MCF 10A (cell line): ENCODE measurements at regions not wholly inside any gene's neighbourhood (a gene's known extent, or its start where the extent isn't known, plus 50 kb on each side); places are given as distances from the start of the nearest gene placed in this dataset.

Experiments used
- BruUV-seq: library from RNA; stranded (reverse); fragments of 400-500 nt; replicated peaks from 2 replicates; lab custom pipeline; 2021; lab: Mats Ljungman, UMichigan
- CTCF ChIA-PET: fragments of 300-600 bp; sonication (Branson Sonifier 250); formaldehyde crosslinking; extraction: SDS; loops from one replicate; lab custom pipeline; 2021; ENCODE audit warnings: antibody characterized with exemption, inconsistent platforms; lab: Yijun Ruan, JAX
- POLR2A ChIA-PET: fragments of 300-600, 350-650 bp; sonication (Branson Sonifier 250); formaldehyde crosslinking; extraction: SDS; loops from one replicate; lab custom pipeline; 2020; ENCODE audit warnings: antibody characterized with exemption, inconsistent platforms; lab: Yijun Ruan, JAX
- DNase-seq: peaks from one replicate; pipeline ENCODE4 v3.0.0-alpha.2; 2018; ENCODE audit not compliant: unreplicated experiment
- H3K27ac Mint-ChIP-seq: one replicate; pipeline ENCODE4 v1.8.0; 2022; ENCODE audit warnings: mild to moderate bottlenecking, low read depth, mixed read lengths; ENCODE audit not compliant: unreplicated experiment
- H3K27me3 Mint-ChIP-seq: one replicate; pipeline ENCODE4 v1.8.0; 2022; ENCODE audit warnings: mixed read lengths; ENCODE audit not compliant: insufficient read depth, unreplicated experiment
- H3K36me3 Mint-ChIP-seq: one replicate; pipeline ENCODE4 v1.8.0; 2022; ENCODE audit warnings: mild to moderate bottlenecking, moderate library complexity, mixed read lengths; ENCODE audit not compliant: insufficient read depth, unreplicated experiment
- H3K4me1 Mint-ChIP-seq: one replicate; pipeline ENCODE4 v1.8.0; 2022; ENCODE audit warnings: mixed read lengths; ENCODE audit not compliant: insufficient read depth, unreplicated experiment
- H3K4me3 Mint-ChIP-seq: one replicate; pipeline ENCODE4 v1.8.0; 2022; ENCODE audit warnings: mild to moderate bottlenecking, moderate library complexity, mixed read lengths; ENCODE audit not compliant: unreplicated experiment
- H3K9me3 Mint-ChIP-seq: one replicate; pipeline ENCODE4 v1.8.0; 2022; ENCODE audit warnings: mixed read lengths; ENCODE audit not compliant: unreplicated experiment
- intact Hi-C: fragments of 100-400 bp; cut with micrococcal nuclease; formaldehyde crosslinking; loops from 2 replicates; pipeline ENCODE4 v1.14.1; 2022
- TF ChIP-seq, protein P1 (sequence below): fragments of 200-600 bp; IDR thresholded peaks from one replicate; pipeline ENCODE4 v1.8.0; 2022; ENCODE audit warnings: antibody characterized with exemption, mild to moderate bottlenecking; ENCODE audit not compliant: unreplicated experiment

DNA sequence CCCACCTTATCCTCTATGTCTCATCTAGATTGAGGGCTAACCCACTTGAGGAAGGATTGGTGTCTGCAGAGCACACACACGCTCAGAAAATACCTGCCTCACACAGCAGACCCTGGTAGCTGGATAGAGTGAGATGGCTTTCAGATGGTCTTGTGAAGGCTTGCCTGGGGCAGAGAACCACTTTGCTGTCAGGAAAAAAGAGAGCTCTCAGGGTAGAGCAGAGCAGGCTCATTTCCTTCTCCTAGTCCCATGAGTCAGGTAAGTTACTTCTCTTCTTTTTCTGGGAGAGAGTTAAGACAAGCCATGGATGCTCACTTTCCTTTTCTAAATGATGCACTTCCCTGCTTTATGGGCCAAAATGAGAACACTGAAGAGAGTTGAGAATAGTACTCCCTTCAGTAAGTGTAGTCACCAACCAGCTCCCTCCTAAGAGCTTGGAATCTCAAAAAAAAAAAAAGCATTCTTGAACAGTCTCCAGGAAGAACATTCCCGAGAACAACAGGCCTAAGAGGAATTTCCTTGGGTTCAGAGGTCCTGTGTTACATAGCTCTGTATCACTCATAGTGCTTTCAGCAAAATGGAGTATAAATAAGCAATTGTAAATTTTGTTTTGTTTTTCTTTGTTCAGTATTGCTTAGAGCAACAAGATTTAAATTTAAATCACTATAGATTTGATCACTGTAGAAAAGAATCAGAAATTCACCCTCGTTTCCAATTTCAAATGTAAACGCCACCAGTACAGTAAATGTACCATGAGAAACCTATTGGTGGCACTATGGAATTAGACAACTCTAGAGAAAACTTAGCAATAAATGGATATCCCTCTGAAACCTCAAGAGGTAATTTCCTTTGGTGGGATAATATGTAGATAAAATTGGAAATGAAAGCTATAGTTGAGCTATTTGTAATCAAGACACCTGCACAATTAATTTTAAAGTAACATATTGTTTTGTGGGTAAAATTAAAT lies 530.3 kb downstream of the RFPL4B start:
- DNase-seq, result peak; percentile 9
- H3K4me1 Mint-ChIP-seq, result peaks cover 3% of the 10 kb centered on the region
- no TSS peak for BruUV-seq
- no peaks in the 10 kb centered on the region for H3K27me3 Mint-ChIP-seq
- intact Hi-C loops, result loop anchor here (5.0 to 10.0 kb wide), 2 partner anchors 535 to 997 kb away; no protein-coding TSS in a partner anchor
- CTCF ChIA-PET, result interaction anchor here (0.5 to 1.2 kb wide), 17 partner anchors 12 to 1031 kb away, joined by 3 to 6 read pairs (median 3); no protein-coding TSS in a partner anchor
- no peak overlapping the region for H3K4me3 Mint-ChIP-seq
- H3K27ac Mint-ChIP-seq, result no peak overlapping the region
- H3K36me3 Mint-ChIP-seq, result no peaks in the 10 kb centered on the region
- POLR2A ChIA-PET, result interaction anchor here (0.6 kb wide), 1 partner anchor 572 kb away, joined by 3 read pairs; no protein-coding TSS in a partner anchor
- TF ChIP-seq, protein P1, sequence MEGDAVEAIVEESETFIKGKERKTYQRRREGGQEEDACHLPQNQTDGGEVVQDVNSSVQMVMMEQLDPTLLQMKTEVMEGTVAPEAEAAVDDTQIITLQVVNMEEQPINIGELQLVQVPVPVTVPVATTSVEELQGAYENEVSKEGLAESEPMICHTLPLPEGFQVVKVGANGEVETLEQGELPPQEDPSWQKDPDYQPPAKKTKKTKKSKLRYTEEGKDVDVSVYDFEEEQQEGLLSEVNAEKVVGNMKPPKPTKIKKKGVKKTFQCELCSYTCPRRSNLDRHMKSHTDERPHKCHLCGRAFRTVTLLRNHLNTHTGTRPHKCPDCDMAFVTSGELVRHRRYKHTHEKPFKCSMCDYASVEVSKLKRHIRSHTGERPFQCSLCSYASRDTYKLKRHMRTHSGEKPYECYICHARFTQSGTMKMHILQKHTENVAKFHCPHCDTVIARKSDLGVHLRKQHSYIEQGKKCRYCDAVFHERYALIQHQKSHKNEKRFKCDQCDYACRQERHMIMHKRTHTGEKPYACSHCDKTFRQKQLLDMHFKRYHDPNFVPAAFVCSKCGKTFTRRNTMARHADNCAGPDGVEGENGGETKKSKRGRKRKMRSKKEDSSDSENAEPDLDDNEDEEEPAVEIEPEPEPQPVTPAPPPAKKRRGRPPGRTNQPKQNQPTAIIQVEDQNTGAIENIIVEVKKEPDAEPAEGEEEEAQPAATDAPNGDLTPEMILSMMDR, result no peak
- H3K9me3 Mint-ChIP-seq, result no peaks in the 10 kb centered on the region

DNA sequence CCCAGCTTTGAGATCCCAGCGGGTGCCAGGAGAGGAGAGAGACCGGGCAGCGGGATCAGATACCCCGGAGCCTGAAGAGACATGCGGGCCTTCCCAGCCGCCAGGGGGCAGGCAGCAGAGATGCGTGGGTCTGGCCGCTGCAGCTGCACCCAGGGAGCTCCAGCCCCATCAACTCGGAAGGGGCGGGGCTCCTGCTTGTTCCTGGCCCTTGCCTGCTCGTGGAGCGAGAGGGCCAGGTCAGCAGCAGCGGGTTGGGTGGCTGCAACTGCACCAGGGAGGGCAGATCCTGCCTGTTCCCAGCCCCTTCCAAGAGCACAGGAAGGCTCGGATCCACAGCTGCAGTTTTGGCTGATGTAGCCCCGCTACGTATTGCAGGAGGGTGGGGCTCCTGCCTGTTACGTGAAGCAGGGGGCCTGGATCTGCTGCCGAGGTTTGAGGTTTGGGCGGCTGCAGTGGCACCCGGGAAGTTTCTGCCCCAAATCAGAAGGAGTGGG lies 532.8 kb downstream of the RFPL4B start:
- Mint-ChIP-seq H3K36me3 (no peaks in the 10 kb centered on the region), H3K27ac (no peak overlapping the region), H3K27me3 (no peaks in the 10 kb centered on the region), H3K4me3 (no peak overlapping the region), H3K4me1 (peaks cover 6% of the 10 kb centered on the region), H3K9me3 (no peaks in the 10 kb centered on the region)
- no TSS peak for BruUV-seq
- TF ChIP-seq, protein P1, result no peak
- DNase-seq, result no peak
- CTCF ChIA-PET, result interaction anchor here (0.7 kb wide), 2 partner anchors 179 to 430 kb away, joined by 3 read pairs; no protein-coding TSS in a partner anchor
- POLR2A ChIA-PET, result no interaction called here
- intact Hi-C loops, result loop anchor here (5.0 to 10.0 kb wide), 2 partner anchors 532 to 995 kb away; no protein-coding TSS in a partner anchor

DNA sequence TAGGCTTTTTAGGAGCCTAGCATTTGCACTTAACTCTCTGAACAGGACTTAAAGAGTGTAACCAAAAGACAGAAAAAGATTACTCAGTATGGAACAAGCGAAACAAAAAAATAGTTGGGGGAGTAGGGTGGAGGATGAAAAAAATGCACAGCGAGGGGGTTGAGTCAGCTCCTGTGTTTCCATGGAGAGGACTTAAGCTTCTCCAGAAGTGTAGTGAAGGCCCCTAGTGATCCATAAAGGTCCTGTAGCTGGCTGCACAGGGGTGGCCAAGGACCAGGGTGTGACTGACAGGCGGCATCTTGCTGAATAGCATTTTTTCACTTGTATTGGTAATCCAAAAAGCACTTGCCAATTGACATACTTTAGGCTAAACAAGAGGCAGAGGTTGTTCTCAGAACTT lies 533.9 kb downstream of the RFPL4B start:
- Mint-ChIP-seq H3K9me3 (no peaks in the 10 kb centered on the region), H3K4me3 (no peak overlapping the region), H3K4me1 (peaks cover 6% of the 10 kb centered on the region), H3K27ac (no peak overlapping the region), H3K36me3 (no peaks in the 10 kb centered on the region), H3K27me3 (no peaks in the 10 kb centered on the region)
- ChIA-PET CTCF (interaction anchor here (0.7 kb wide), 2 partner anchors 178 to 743 kb away, joined by 3 read pairs; no protein-coding TSS in a partner anchor), POLR2A (interaction anchor here (0.9 kb wide), 1 partner anchor 286 kb away, joined by 3 read pairs; no protein-coding TSS in a partner anchor)
- no peak for DNase-seq
- intact Hi-C loops, result no loop called here
- no TSS peak for BruUV-seq
- TF ChIP-seq, protein P1, result no peak
